Mucosa of descending colon (tissue), 3 donors: ENCODE measurements at regions not wholly inside any gene's neighbourhood (a gene's known extent, or its start where the extent isn't known, plus 50 kb on each side); places are given as distances from the start of the nearest gene placed in this dataset.

Experiments used
- ATAC-seq: fragments of 200-7000 bp; cut with Tn5 transposase; one replicate; pipeline ENCODE4 v1.9.1; 2020; ENCODE audit warnings: mild to moderate bottlenecking, moderate library complexity
- DNase-seq, 3 donors: peaks; one replicate each; pipeline ENCODE4 v3.0.0-alpha.2; 2020
- H3K36me3 ChIP-seq: fragments of 200-600 bp; one replicate; pipeline ENCODE4 v1.8.0; 2021; ENCODE audit warnings: low read depth, mild to moderate bottlenecking
- H3K4me1 ChIP-seq: fragments of 200-600 bp; one replicate; pipeline ENCODE4 v1.8.0; 2021; ENCODE audit warnings: low read depth, mild to moderate bottlenecking
- H3K4me3 ChIP-seq: fragments of 200-600 bp; one replicate; pipeline ENCODE4 v1.8.0; 2021; ENCODE audit warnings: mild to moderate bottlenecking
- H3K9me3 ChIP-seq: fragments of 200-600 bp; one replicate; pipeline ENCODE4 v1.8.0; 2021; ENCODE audit warnings: mild to moderate bottlenecking
- intact Hi-C, 2 donors: fragments of 100-400 bp; cut with DNase I in 1 of 2; cut with micrococcal nuclease in 1 of 2; formaldehyde crosslinking; loops; one replicate each; pipeline versions ENCODE4 v1.11.0 to v1.11.1; 2022; cut with DNase I, micrococcal nuclease
- TF ChIP-seq, protein P1 (sequence below): fragments of 200-600 bp; IDR thresholded peaks from one replicate; pipeline ENCODE4 v1.8.0; 2022; ENCODE audit warnings: antibody characterized with exemption, mild to moderate bottlenecking
- donor health status: DM: no; HTN: no; CAD: no; lungs with moderate emphysema.
- donor health status: DM: no; HTN: no; CAD: no.
- donor health status: DM: no; HTN: yes; CAD: no.

DNA sequence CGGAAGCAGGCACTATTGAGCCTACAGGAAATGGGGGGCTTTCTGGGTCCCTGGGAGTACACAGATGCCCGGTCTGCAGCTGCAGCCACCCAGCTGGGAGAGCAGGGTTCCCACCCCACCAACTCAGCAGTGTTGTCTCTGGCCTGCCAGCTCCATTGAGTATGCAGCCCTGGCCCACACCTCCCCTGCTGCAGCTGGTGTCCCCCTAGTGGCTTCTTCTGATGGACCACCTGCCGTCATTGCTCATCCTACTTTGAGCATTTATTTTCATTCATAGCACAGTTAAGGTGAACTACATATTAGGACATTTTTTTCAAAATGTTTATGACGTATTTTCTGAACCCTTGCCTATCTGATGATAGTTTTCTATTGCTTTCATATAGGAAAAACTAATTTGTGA lies 189.8 kb upstream of the LYPLAL1 start:
- intact Hi-C loops, result no loop called here
- no peak for DNase-seq
- Histone ChIP-seq H3K36me3 (no peaks in the 10 kb centered on the region), H3K4me3 (no peak overlapping the region), H3K4me1 (no peaks in the 10 kb centered on the region), H3K9me3 (no peaks in the 10 kb centered on the region)
- TF ChIP-seq, protein P1, sequence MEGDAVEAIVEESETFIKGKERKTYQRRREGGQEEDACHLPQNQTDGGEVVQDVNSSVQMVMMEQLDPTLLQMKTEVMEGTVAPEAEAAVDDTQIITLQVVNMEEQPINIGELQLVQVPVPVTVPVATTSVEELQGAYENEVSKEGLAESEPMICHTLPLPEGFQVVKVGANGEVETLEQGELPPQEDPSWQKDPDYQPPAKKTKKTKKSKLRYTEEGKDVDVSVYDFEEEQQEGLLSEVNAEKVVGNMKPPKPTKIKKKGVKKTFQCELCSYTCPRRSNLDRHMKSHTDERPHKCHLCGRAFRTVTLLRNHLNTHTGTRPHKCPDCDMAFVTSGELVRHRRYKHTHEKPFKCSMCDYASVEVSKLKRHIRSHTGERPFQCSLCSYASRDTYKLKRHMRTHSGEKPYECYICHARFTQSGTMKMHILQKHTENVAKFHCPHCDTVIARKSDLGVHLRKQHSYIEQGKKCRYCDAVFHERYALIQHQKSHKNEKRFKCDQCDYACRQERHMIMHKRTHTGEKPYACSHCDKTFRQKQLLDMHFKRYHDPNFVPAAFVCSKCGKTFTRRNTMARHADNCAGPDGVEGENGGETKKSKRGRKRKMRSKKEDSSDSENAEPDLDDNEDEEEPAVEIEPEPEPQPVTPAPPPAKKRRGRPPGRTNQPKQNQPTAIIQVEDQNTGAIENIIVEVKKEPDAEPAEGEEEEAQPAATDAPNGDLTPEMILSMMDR, result no peak
- ATAC-seq, result no peak

DNA sequence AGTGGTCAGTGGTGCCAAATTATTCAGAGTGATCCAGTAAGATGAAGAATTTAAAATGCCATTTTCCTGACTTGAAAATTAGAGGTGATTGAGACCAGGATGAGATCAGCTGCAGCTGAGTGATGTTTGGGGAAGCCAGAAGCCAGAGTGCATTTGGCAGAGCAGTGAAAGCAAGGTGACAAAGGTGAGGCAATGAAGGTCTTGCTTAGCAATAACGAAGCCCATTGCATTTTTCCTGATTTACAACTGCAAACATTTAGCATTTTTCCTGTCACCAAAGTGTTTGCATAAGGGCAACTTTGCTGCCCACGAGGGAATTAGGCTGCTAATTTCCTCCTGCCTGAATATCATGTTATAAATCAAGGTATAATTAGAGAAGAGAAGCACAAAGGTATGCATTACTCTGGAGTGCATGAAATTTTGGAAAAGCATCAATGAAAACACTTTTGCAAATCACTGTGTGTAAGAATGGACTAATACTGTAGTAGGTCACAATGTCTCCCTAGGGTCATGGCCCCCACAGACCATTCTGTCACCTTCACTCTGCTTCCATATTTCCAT lies 188.2 kb upstream of the LYPLAL1 start:
- DNase-seq, result no peak
- Histone ChIP-seq H3K36me3 (no peaks in the 10 kb centered on the region), H3K4me3 (no peak overlapping the region), H3K9me3 (no peaks in the 10 kb centered on the region), H3K4me1 (no peaks in the 10 kb centered on the region)
- TF ChIP-seq, protein P1, result no peak
- ATAC-seq, result no peak
- intact Hi-C loops, result no loop called here

DNA sequence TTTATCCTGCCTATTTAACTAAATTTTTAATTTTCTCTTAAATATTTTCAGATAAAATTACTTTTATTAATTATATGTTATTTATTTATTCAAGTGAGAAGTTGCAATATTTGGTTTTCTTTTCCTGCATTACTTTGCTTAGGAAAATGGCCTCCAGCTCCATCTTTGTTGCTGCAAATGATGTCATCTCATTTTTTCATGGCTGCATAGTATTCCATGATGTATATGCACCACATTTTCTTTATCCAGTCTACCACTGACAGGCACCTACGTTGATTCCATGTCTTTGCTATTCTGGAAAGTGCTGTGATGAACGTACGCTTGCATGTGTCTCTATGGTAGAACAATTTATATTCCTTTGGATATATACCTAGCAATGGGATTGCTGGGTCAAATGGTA lies 186.9 kb upstream of the LYPLAL1 start:
- intact Hi-C loops, result no loop called here
- no peak for DNase-seq
- TF ChIP-seq, protein P1, result no peak

DNA sequence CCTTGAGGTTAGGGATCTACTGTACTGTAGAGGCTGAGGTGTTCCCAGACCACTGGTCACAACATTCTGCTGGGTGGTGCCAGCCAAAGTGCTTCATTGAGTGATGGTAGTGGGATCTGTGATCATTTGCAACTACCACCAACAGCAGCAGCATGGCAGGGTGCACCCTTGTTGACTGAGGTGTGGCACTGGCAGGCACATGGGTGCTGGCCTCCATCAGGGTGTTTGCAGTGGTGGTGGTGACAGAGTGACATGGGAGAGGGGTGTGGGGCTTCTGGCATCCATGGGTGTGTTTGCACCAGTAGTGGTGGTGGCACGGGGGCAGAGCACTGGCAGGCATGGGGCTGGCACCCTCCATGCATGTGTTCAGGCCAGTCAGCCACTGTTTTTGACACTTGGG lies 183.7 kb upstream of the LYPLAL1 start:
- H3K4me1 ChIP-seq, result no peaks in the 10 kb centered on the region
- ATAC-seq (no peak), DNase-seq (no peak)
- no peak overlapping the region for H3K4me3 ChIP-seq
- TF ChIP-seq, protein P1, result no peak
- no peaks in the 10 kb centered on the region for H3K9me3 ChIP-seq
- H3K36me3 ChIP-seq, result no peaks in the 10 kb centered on the region
- intact Hi-C loops, result no loop called here

More for the DNA sequence above, 186.9 kb upstream of the LYPLAL1 start:
- H3K4me1 ChIP-seq, result no peaks in the 10 kb centered on the region
- H3K4me3 ChIP-seq, result no peak overlapping the region
- no peaks in the 10 kb centered on the region for H3K9me3 ChIP-seq
- no peak for ATAC-seq
- no peaks in the 10 kb centered on the region for H3K36me3 ChIP-seq

DNA sequence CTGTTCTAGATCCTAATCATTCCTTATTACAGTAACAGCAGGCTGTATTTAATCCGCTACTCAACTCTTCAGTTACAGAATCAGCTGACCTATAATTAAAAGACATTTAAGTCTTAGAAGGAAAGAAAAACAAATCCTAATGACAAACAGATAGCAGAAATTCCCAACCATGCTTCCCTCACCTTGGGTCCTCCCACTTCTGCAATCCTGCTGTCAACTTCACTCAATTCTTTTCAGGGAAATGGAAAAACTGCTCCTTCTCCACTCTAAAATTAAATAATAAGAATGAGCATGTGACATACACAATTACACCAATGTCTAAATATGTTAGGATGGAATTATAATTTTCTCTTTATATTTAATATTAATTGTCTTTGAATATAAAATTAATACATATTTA lies 182.6 kb upstream of the LYPLAL1 start:
- TF ChIP-seq, protein P1, result no peak
- intact Hi-C loops, result no loop called here
- no peaks in the 10 kb centered on the region for H3K36me3 ChIP-seq
- DNase-seq, result no peak
- no peaks in the 10 kb centered on the region for H3K4me1 ChIP-seq
- no peak for ATAC-seq
- no peak overlapping the region for H3K4me3 ChIP-seq
- H3K9me3 ChIP-seq, result no peaks in the 10 kb centered on the region

DNA sequence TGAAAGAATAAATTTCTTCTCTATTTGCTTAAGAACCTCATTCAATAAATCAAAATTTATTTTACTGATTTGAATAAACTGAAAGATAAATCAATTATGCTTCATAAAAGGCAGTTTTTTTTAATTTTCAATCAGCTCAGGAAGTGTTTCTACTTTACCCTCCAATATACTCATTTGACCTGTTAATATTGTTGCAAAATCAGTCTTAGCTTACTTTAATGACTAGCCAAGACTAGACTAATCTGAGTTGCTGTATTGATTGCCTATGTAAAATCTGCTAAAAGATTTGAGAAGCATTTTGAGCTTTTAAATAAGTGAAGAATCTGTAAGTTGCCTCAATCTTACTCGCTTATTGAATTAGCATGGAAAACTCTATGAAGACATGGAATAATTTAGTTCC lies 179.1 kb upstream of the LYPLAL1 start:
- ATAC-seq (no peak), DNase-seq (no peak)
- Histone ChIP-seq H3K4me3 (no peak overlapping the region), H3K36me3 (no peaks in the 10 kb centered on the region), H3K4me1 (no peaks in the 10 kb centered on the region), H3K9me3 (no peaks in the 10 kb centered on the region)
- intact Hi-C loops, result no loop called here
- TF ChIP-seq, protein P1, result no peak
